HCT116 (cell line): ENCODE measurements at regions not wholly inside any gene's neighbourhood (a gene's known extent, or its start where the extent isn't known, plus 50 kb on each side); places are given as distances from the start of the nearest gene placed in this dataset.

ENCODE experiments used
- ATAC-seq: fragments of 200-7000 bp; cut with Tn5 transposase; 2 replicates; pipeline ENCODE4 v1.9.1; 2020; ENCODE audit warnings: mild to moderate bottlenecking, moderate library complexity
- BruUV-seq: library from RNA; stranded (reverse); fragments of 400-500 nt; replicated peaks from 2 replicates; lab custom pipeline; 2021; lab: Mats Ljungman, UMichigan
- CTCF ChIA-PET: fragments of 300-600 bp; sonication (Branson Sonifier 250); formaldehyde crosslinking; loops from one replicate; lab custom pipeline; 2021; ENCODE audit warnings: antibody characterized with exemption; lab: Charles Lee
- POLR2A ChIA-PET: fragments of 300-600, 350-600 bp; sonication (Branson Sonifier 250); formaldehyde crosslinking; loops from one replicate; lab custom pipeline; 2021; ENCODE audit warnings: antibody characterized with exemption; lab: Charles Lee
- RAD21 ChIA-PET, 2 experiments: fragments of 300-600 bp; sonication (Branson Sonifier 250); formaldehyde crosslinking; loops; one replicate each; lab custom pipeline; 2023; ENCODE audit warnings: low total read pairs in 2 of 2; ENCODE audit not compliant: uncharacterized antibody in 2 of 2, unreplicated experiment in 2 of 2, low non-redundant PET in 1 of 2; lab: Charles Lee
- DNase-seq: peaks from one replicate; pipeline ENCODE4 v3.0.0-alpha.2; 2010; ENCODE audit warnings: low read depth, low spot score
- H2AFZ ChIP-seq: fragments of 200-600 bp; shearing (Covaris generic), sonication (generic); 2 replicates; pipeline ENCODE4 v1.6.1; 2017; ENCODE audit warnings: low read depth, mixed run types, mixed read lengths, antibody characterized with exemption, low read length; ENCODE audit not compliant: poor library complexity, severe bottlenecking
- H3K27ac ChIP-seq: 2 replicates; pipeline ENCODE4 v1.5.1; 2012; ENCODE audit warnings: low read depth, low read length
- H3K27me3 ChIP-seq: fragments of 200-600 bp; sonication (generic); 2 replicates; pipeline ENCODE4 v1.6.1; 2016; ENCODE audit warnings: mixed run types, low read length, mixed read lengths; ENCODE audit not compliant: insufficient read depth
- H3K36me3 ChIP-seq, 2 experiments: fragments of 200-500 bp in 1 of 2; fragments of 200-600 bp in 1 of 2; sonication (Bioruptor generic) in 1 of 2; sonication (generic) in 1 of 2; 2 replicates each; pipeline versions ENCODE4 v1.5.1 to v1.6.1; 2014 to 2016; ENCODE audit warnings: low read length in 2 of 2, inconsistent platforms in 1 of 2, mixed read lengths in 1 of 2, mixed run types in 1 of 2; ENCODE audit not compliant: insufficient read depth in 2 of 2, control insufficient read depth in 1 of 2
- H3K4me1 ChIP-seq, 2 experiments: fragments of 200-600 bp in 1 of 2; sonication (generic) in 1 of 2; 2 replicates each; pipeline versions ENCODE4 v1.5.1 to v1.6.1; 2012 to 2017; ENCODE audit warnings: low read length in 2 of 2, inconsistent platforms in 1 of 2, mild to moderate bottlenecking in 1 of 2, mixed read lengths in 1 of 2, mixed run types in 1 of 2, moderate library complexity in 1 of 2; ENCODE audit not compliant: insufficient read depth in 2 of 2, control insufficient read depth in 1 of 2
- H3K4me2 ChIP-seq: fragments of 200-600 bp; sonication (generic); 2 replicates; pipeline ENCODE4 v1.6.1; 2017; ENCODE audit warnings: mixed run types, low read length, mixed read lengths
- H3K4me3 ChIP-seq, 2 experiments: fragments of 200-600 bp in 1 of 2; sonication (generic) in 1 of 2; replicated peaks in 1 of 2; 2 replicates each; pipeline ENCODE4 v1.5.1; 2011 to 2016; ENCODE audit warnings: low read length in 2 of 2, control low read depth in 1 of 2, low read depth in 1 of 2, mild to moderate bottlenecking in 1 of 2, mixed read lengths in 1 of 2, mixed run types in 1 of 2
- H3K79me2 ChIP-seq: fragments of 200-600 bp; sonication (generic); 2 replicates; pipeline ENCODE4 v1.6.1; 2017; ENCODE audit warnings: mild to moderate bottlenecking, mixed run types, low read length, moderate library complexity, mixed read lengths; ENCODE audit not compliant: insufficient read depth
- H3K9ac ChIP-seq: fragments of 200-600 bp; sonication (generic); 2 replicates; pipeline ENCODE4 v1.6.1; 2016; ENCODE audit warnings: low read length, mixed read lengths
- H3K9me2 ChIP-seq: fragments of 200-600 bp; sonication (generic), shearing (Covaris generic); 2 replicates; pipeline ENCODE4 v1.6.1; 2017; ENCODE audit warnings: mixed run types, mild to moderate bottlenecking, moderate library complexity; ENCODE audit not compliant: insufficient read depth
- H3K9me3 ChIP-seq, 2 experiments: fragments of 200-500 bp in 1 of 2; fragments of 200-600 bp in 1 of 2; sonication (Bioruptor generic) in 1 of 2; sonication (generic) in 1 of 2; 2 replicates each; pipeline ENCODE4 v1.6.1; 2014 to 2017; ENCODE audit warnings: low read length in 2 of 2, mixed read lengths in 2 of 2, inconsistent platforms in 1 of 2, low read depth in 1 of 2, mild to moderate bottlenecking in 1 of 2, mixed run types in 1 of 2, moderate library complexity in 1 of 2; ENCODE audit not compliant: control insufficient read depth in 1 of 2, insufficient read depth in 1 of 2
- H4K20me1 ChIP-seq: fragments of 200-600 bp; sonication (generic), shearing (Covaris generic); 2 replicates; pipeline ENCODE4 v1.6.1; 2017; ENCODE audit warnings: mixed run types, mild to moderate bottlenecking, moderate library complexity; ENCODE audit not compliant: insufficient read depth
- CBX3 ChIP-seq: IDR thresholded peaks from 2 replicates; pipeline ENCODE4 v1.6.1; 2012; ENCODE audit warnings: low read depth
- ELF1 ChIP-seq: IDR thresholded peaks from 2 replicates; pipeline ENCODE4 v1.6.1; 2012; ENCODE audit warnings: low read depth, borderline replicate concordance
- FOSL1 ChIP-seq: IDR thresholded peaks from 2 replicates; pipeline ENCODE4 v1.6.1; 2012; ENCODE audit warnings: low read depth
- JUND ChIP-seq: IDR thresholded peaks from 2 replicates; pipeline ENCODE4 v1.6.1; 2012
- MAX ChIP-seq: IDR thresholded peaks from 2 replicates; pipeline ENCODE4 v1.6.1; 2012
- POLR2AphosphoS5 ChIP-seq: IDR thresholded peaks from 2 replicates; pipeline ENCODE4 v1.6.1; 2011; ENCODE audit warnings: mild to moderate bottlenecking, low read depth, low read length, moderate library complexity
- REST ChIP-seq: IDR thresholded peaks from 2 replicates; pipeline ENCODE4 v1.6.1; 2012; ENCODE audit warnings: low read depth
- SP1 ChIP-seq: IDR thresholded peaks from 2 replicates; pipeline ENCODE4 v1.6.1; 2012; ENCODE audit warnings: low read depth
- SRF ChIP-seq: IDR thresholded peaks from 2 replicates; pipeline ENCODE4 v1.6.1; 2012; ENCODE audit warnings: low read depth
- ZFX ChIP-seq: fragments of 450-650 bp; IDR thresholded peaks from 2 replicates; pipeline ENCODE4 v1.6.1; 2017
- ZNF274 ChIP-seq: fragments of 200-500 bp; sonication (Bioruptor generic); IDR thresholded peaks from 2 replicates; pipeline ENCODE4 v1.6.1; 2014; ENCODE audit warnings: mild to moderate bottlenecking, low read depth, low read length, inconsistent platforms
- intact Hi-C: fragments of 100-400 bp; cut with micrococcal nuclease; formaldehyde crosslinking; loops from 2 replicates; pipeline ENCODE4 v1.10.0; 2022
- TF ChIP-seq, protein P1 (sequence below): IDR thresholded peaks from 2 replicates; pipeline ENCODE4 v1.6.1; 2011; ENCODE audit warnings: mild to moderate bottlenecking, low read length, moderate library complexity; ENCODE audit not compliant: insufficient replicate concordance; ENCODE audit errors: extremely low read depth
- TF ChIP-seq, protein P2 (sequence below), 3 experiments: fragments of 200-600 bp in 1 of 3; sonication (generic) in 1 of 3; IDR thresholded peaks in 2 of 3; conservative IDR thresholded peaks in 1 of 3; 2 replicates each; pipeline ENCODE4 v1.5.1; 2012 to 2017; ENCODE audit warnings: low read depth in 2 of 3, low read length in 2 of 3, antibody characterized with exemption in 1 of 3, borderline replicate concordance in 1 of 3, control low read depth in 1 of 3, mild to moderate bottlenecking in 1 of 3, mixed read lengths in 1 of 3, mixed run types in 1 of 3, moderate library complexity in 1 of 3; ENCODE audit not compliant: insufficient read depth in 1 of 3

- TF ChIP-seq MAX (no peak), ZNF274 (no peak), ELF1 (no peak), JUND (no peak)
- TF ChIP-seq, protein P1, sequence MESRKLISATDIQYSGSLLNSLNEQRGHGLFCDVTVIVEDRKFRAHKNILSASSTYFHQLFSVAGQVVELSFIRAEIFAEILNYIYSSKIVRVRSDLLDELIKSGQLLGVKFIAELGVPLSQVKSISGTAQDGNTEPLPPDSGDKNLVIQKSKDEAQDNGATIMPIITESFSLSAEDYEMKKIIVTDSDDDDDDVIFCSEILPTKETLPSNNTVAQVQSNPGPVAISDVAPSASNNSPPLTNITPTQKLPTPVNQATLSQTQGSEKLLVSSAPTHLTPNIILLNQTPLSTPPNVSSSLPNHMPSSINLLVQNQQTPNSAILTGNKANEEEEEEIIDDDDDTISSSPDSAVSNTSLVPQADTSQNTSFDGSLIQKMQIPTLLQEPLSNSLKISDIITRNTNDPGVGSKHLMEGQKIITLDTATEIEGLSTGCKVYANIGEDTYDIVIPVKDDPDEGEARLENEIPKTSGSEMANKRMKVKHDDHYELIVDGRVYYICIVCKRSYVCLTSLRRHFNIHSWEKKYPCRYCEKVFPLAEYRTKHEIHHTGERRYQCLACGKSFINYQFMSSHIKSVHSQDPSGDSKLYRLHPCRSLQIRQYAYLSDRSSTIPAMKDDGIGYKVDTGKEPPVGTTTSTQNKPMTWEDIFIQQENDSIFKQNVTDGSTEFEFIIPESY, result no peak
Measured at GRCh38 chr5:158268286-158268685, 409.3 kb upstream of the CLINT1 start (continued).

DNA sequence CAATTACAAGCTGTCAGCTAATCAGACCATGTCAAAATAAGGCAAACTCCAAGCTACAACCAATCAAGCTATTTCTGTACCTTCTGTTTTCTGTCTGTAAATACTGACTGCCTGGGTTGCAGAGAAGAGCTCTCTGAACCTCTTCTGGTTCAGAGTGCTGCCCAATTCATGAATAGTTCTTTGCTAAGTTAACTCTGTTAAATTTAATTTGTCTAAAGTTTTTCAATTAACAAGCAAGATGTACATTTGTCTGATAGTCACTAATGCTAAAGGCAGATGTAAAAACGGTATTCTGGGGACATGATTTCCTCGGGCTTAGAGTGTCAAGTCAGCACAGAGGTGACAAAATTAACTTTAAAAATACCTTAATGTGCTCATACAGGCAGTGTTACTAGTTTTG is 408.3 kb upstream of the CLINT1 start:
- no peaks in the 10 kb centered on the region for H3K9me2 ChIP-seq
- H3K27me3 ChIP-seq, result peaks cover 22% of the 10 kb centered on the region
- H4K20me1 ChIP-seq, result no peaks in the 10 kb centered on the region
- H3K9ac ChIP-seq, result no peak overlapping the region
- no peak overlapping the region for H3K4me3 ChIP-seq
- no peak overlapping the region for H2AFZ ChIP-seq
- DNase-seq (no peak), ATAC-seq (no peak)
- ChIA-PET CTCF (no interaction called here), RAD21 (no interaction called here), POLR2A (no interaction called here)
- H3K9me3 ChIP-seq, result no peaks in the 10 kb centered on the region
- no peak for TF ChIP-seq SP1
- TF ChIP-seq SRF, result no peak
- TF ChIP-seq POLR2AphosphoS5, result no peak
- TF ChIP-seq, protein P2, sequence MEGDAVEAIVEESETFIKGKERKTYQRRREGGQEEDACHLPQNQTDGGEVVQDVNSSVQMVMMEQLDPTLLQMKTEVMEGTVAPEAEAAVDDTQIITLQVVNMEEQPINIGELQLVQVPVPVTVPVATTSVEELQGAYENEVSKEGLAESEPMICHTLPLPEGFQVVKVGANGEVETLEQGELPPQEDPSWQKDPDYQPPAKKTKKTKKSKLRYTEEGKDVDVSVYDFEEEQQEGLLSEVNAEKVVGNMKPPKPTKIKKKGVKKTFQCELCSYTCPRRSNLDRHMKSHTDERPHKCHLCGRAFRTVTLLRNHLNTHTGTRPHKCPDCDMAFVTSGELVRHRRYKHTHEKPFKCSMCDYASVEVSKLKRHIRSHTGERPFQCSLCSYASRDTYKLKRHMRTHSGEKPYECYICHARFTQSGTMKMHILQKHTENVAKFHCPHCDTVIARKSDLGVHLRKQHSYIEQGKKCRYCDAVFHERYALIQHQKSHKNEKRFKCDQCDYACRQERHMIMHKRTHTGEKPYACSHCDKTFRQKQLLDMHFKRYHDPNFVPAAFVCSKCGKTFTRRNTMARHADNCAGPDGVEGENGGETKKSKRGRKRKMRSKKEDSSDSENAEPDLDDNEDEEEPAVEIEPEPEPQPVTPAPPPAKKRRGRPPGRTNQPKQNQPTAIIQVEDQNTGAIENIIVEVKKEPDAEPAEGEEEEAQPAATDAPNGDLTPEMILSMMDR (IDR thresholded peaks at IDR 0.05 in 2 of 3, conservative IDR thresholded peaks at IDR 0.05 in 1 of 3; ENCODE audit: borderline replicate concordance in 1 of 3, insufficient read depth in 1 of 3, low read depth in 2 of 3, low read length in 2 of 3), result no peak
- TF ChIP-seq CBX3, result no peak
- TF ChIP-seq, protein P1, result no peak
- TF ChIP-seq REST, result no peak
- no peak for TF ChIP-seq ZFX
- TF ChIP-seq MAX, result no peak
- TF ChIP-seq FOSL1, result no peak
- intact Hi-C loops, result no loop called here
- no TSS peak for BruUV-seq
- no peaks in the 10 kb centered on the region for H3K4me1 ChIP-seq
- no peak overlapping the region for H3K4me2 ChIP-seq
- H3K36me3 ChIP-seq, result no peaks in the 10 kb centered on the region
- H3K27ac ChIP-seq, result no peak overlapping the region
- no peaks in the 10 kb centered on the region for H3K79me2 ChIP-seq
